Small intestine (tissue), 7 donors: ENCODE measurements at regions not wholly inside any gene's neighbourhood (a gene's known extent, or its start where the extent isn't known, plus 50 kb on each side); places are given as distances from the start of the nearest gene placed in this dataset.

ENCODE experiments used
- DNase-seq, 2 donors: peaks; one replicate each; pipeline versions ENCODE4 v3.0.0 to v3.0.0-alpha.2; 2013
- FAIRE-seq: peaks from 2 replicates; lab custom pipeline; 2012; peaks lifted over from hg19 to GRCh38; lab: Jason Lieb, UNC
- H3K27ac ChIP-seq, 3 donors: one replicate each; pipeline ENCODE4 v1.5.1; 2013; ENCODE audit warnings: low read length in 2 of 3, mild to moderate bottlenecking in 2 of 3, control low read depth in 1 of 3, inconsistent platforms in 1 of 3, low read depth in 1 of 3, moderate library complexity in 1 of 3
- H3K27me3 ChIP-seq, 3 donors: one replicate each; pipeline ENCODE4 v1.6.1; 2013; ENCODE audit warnings: low read length in 3 of 3, inconsistent platforms in 1 of 3; ENCODE audit not compliant: control insufficient read depth in 3 of 3, insufficient read depth in 3 of 3
- H3K36me3 ChIP-seq, 3 donors: one replicate each; pipeline ENCODE4 v1.6.1; 2013; ENCODE audit warnings: low read length in 3 of 3, inconsistent platforms in 1 of 3, low read depth in 1 of 3, mild to moderate bottlenecking in 1 of 3, moderate library complexity in 1 of 3; ENCODE audit not compliant: control insufficient read depth in 3 of 3, insufficient read depth in 2 of 3
- H3K4me1 ChIP-seq, 3 donors: one replicate each; pipeline ENCODE4 v1.6.1; 2013; ENCODE audit warnings: low read length in 2 of 3, inconsistent platforms in 1 of 3, low read depth in 1 of 3, mild to moderate bottlenecking in 1 of 3, moderate library complexity in 1 of 3; ENCODE audit not compliant: control insufficient read depth in 3 of 3, insufficient read depth in 2 of 3
- H3K4me3 ChIP-seq, 3 donors: one replicate each; pipeline ENCODE4 v1.5.1; 2013; ENCODE audit warnings: low read length in 3 of 3, control low read depth in 1 of 3, inconsistent platforms in 1 of 3, low read depth in 1 of 3, mild to moderate bottlenecking in 1 of 3, moderate library complexity in 1 of 3
- H3K9me3 ChIP-seq, 2 donors: one replicate each; pipeline ENCODE4 v1.6.1; 2013; ENCODE audit warnings: low read depth in 1 of 2, low read length in 1 of 2; ENCODE audit not compliant: control insufficient read depth in 2 of 2, insufficient read depth in 1 of 2
- WGBS, 3 donors: extraction: QIAGEN DNeasy Blood & Tissue Kit; methylation state at CpG; one replicate each; pipeline ENCODE4 v1.1.7; 2013; 5-methylcytosine and 5-hydroxymethylcytosine counted together
- donor health status: healthy with polysubstance abuse.
- donor health status: control.
- donor health status: control.
- donor health status: Bipolar disorder and iron deficiency.
- donor health status: healthy.

- no peak for FAIRE-seq
- H3K9me3 ChIP-seq, result peaks cover 0 to 4% of the 10 kb centered on the region in 2 donors
- H3K36me3 ChIP-seq, result no peaks in the 10 kb centered on the region
- no peaks in the 10 kb centered on the region for H3K27me3 ChIP-seq
- H3K4me3 ChIP-seq, result no peak overlapping the region
- no peaks in the 10 kb centered on the region for H3K4me1 ChIP-seq
- no peak for DNase-seq
- no peak overlapping the region for H3K27ac ChIP-seq
- 43 to 49% (median 48%) methylated on average over 2 of the region's 2 CpGs for WGBS, 3 donors
Observed at GRCh38 chrX:39504227-39504626, 593.5 kb downstream of the BCOR start.

DNA sequence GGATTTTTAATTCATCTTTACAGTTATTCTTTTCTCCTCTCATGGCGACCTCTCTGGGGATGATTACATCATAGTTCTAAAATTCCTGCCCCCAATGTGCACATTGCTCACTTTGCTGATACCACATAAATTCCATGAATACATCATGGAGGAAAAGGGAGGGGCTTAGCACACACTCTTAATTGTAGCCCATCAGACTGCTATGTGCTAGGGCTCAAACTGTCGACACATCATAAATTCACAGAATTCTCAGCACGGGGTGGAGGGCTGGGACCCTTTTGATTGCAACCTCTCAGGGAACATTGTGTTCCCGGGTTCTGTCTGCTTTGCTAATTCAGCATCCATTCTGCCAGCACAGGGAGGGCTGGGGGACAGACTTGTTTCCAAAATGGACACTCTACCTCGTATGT is 592.9 kb downstream of the BCOR start:
- Histone ChIP-seq H3K36me3 (no peaks in the 10 kb centered on the region), H3K4me1 (no peaks in the 10 kb centered on the region), H3K27ac (no peak overlapping the region), H3K4me3 (no peak overlapping the region), H3K9me3 (peaks cover 0 to 8% of the 10 kb centered on the region in 2 donors), H3K27me3 (no peaks in the 10 kb centered on the region)
- FAIRE-seq (no peak), DNase-seq (no peak)
- 58 to 63% (median 61%) methylated on average over 5 of the region's 5 CpGs for WGBS, 3 donors

GRCh38 chrX:39506131-39506530 is 591.6 kb downstream of the BCOR start:
- 81 to 95% (median 88%) methylated on average over 9 of the region's 9 CpGs for WGBS, 3 donors
- no peak for DNase-seq
- no peak for FAIRE-seq

GRCh38 chrX:39507034-39507433 is 590.7 kb downstream of the BCOR start:
- FAIRE-seq, result no peak
- DNase-seq, result no peak
- no peaks in the 10 kb centered on the region for H3K4me1 ChIP-seq
- H3K36me3 ChIP-seq, result no peaks in the 10 kb centered on the region
- H3K27ac ChIP-seq, result no peak overlapping the region
- H3K27me3 ChIP-seq, result no peaks in the 10 kb centered on the region
- H3K9me3 ChIP-seq, result peaks cover 0 to 8% of the 10 kb centered on the region in 2 donors
- 70 to 87% (median 80%) methylated on average over 7 to 8 of the region's 8 CpGs for WGBS, 3 donors
- no peak overlapping the region for H3K4me3 ChIP-seq

More at GRCh38 chrX:39506131-39506530, 591.6 kb downstream of the BCOR start:
- H3K9me3 ChIP-seq, result peaks cover 0 to 8% of the 10 kb centered on the region in 2 donors
- no peak overlapping the region for H3K4me3 ChIP-seq
- H3K27ac ChIP-seq, result no peak overlapping the region
- H3K4me1 ChIP-seq, result no peaks in the 10 kb centered on the region
- no peaks in the 10 kb centered on the region for H3K27me3 ChIP-seq
- no peaks in the 10 kb centered on the region for H3K36me3 ChIP-seq

DNA sequence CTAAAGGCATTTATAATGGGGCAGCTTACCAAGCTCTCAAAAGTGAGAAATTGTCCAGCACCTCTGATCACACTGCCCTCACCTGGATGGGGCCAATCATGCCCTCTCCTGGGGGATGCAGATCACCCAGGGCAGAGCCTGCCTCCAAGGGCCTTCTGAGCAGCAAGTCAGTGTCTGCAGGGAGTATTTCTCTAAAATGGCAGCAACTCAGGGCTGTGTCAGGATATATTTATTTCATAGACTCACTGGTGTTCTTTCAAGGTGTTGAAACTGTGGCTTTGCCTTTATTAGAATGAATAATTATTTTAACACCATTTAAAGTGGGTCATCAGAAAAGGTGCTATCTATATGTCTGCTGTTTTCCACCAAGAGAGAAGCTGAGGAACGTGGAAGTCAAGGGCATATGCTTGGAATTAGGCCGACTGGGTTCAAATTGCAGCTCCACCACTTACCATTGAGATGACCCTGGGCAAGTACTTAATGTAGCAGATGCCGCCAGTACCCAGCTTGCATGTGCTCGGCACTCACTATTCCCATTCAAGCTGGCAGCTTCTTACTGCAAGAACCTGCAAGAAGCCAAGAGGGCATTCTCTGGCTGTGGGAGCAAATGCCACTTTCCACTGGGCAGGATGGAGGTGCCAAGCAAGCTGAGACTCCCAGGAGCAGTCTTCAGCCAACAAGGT is 590.0 kb downstream of the BCOR start:
- H3K9me3 ChIP-seq, result peaks cover 0 to 8% of the 10 kb centered on the region in 2 donors
- H3K27me3 ChIP-seq, result no peaks in the 10 kb centered on the region
- DNase-seq, result no peak
- FAIRE-seq, result no peak
- H3K4me1 ChIP-seq, result no peaks in the 10 kb centered on the region
- no peak overlapping the region for H3K27ac ChIP-seq
- WGBS, 3 donors, result 85 to 91% (median 90%) methylated on average over 4 of the region's 4 CpGs
- no peaks in the 10 kb centered on the region for H3K36me3 ChIP-seq
- no peak overlapping the region for H3K4me3 ChIP-seq

DNA sequence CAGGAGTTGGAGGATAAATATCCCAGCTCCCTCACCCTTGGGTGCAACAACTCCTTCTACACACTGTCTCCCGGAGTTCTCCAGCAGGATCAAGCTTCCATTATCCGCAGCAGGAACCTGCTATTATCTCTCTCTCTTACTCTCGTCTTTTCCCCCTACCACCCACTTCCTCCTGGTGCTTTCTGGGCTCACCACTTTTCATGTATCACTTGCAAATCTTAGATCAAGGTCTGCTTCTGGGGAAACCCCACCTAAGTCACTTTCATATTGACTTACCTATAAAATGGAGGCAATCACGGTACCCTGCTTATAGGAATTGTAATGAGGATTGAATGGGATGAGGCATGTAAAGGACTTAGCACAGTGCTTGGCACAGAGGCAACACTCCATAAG is 589.5 kb downstream of the BCOR start:
- Histone ChIP-seq H3K4me1 (no peaks in the 10 kb centered on the region), H3K9me3 (peaks cover 0 to 8% of the 10 kb centered on the region in 2 donors), H3K27ac (no peak overlapping the region), H3K4me3 (no peak overlapping the region), H3K36me3 (no peaks in the 10 kb centered on the region), H3K27me3 (no peaks in the 10 kb centered on the region)
- DNase-seq, result no peak
- WGBS, 3 donors, result 72 to 85% (median 75%) methylated on average over 4 of the region's 4 CpGs
- FAIRE-seq, result no peak

DNA sequence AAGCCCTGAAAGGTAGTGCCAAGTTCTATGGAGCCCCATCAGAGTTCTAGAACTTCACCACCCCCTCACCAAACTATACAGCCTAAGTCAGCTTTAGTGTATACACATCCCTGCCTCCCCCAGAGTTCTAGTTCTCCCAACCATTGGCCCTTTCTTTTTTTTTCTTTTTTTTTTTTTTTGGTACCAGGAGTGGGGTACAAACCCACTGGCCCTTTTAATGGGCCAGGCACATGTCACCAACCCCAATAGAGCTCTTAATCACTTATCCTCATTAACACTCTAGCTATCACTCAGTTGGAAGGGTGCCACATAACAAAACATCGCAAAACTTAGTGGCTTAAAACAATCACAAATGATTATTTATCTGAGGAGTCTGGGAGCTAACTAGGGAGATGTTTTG is 588.6 kb downstream of the BCOR start:
- Histone ChIP-seq H3K27me3 (no peaks in the 10 kb centered on the region), H3K4me3 (no peak overlapping the region), H3K27ac (no peak overlapping the region), H3K9me3 (peaks cover 0 to 8% of the 10 kb centered on the region in 2 donors), H3K4me1 (no peaks in the 10 kb centered on the region), H3K36me3 (no peaks in the 10 kb centered on the region)
- FAIRE-seq (no peak), DNase-seq (no peak)
- WGBS, 3 donors, result 67 to 100% (median 85%) methylated on average over 1 of the region's 1 CpG

- Histone ChIP-seq H3K27ac (peak overlapping the region in 1 of 3 donors; percentile 14), H3K9me3 (peaks cover 0 to 8% of the 10 kb centered on the region in 2 donors), H3K4me3 (no peak overlapping the region), H3K4me1 (no peaks in the 10 kb centered on the region), H3K27me3 (peaks cover 0 to 5% (median 0%) of the 10 kb centered on the region in 3 donors), H3K36me3 (no peaks in the 10 kb centered on the region)
- DNase-seq, result no peak
- 67 to 73% (median 68%) methylated on average over 5 of the region's 5 CpGs for WGBS, 3 donors
- no peak for FAIRE-seq
Observed at GRCh38 chrX:39513836-39514235, 583.9 kb downstream of the BCOR start.

DNA sequence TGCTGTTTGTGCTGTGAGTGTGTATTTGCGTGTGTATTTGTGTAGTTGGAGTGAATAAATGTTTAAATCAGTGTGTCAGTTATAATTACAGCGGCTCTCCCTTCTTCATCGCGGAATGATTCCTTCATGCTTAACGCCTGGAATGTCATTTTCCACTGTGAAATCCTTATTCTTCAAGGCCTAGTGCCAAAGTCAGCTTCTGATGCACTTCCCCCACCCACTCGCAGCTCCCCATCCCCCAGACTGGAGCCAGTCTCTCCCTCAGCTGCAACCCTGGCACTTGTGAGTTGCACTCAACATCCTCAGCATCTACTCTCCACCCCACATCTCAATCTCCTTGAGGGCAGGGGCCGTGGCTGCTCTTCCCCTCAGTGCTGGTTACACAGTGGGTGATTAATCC is 583.0 kb downstream of the BCOR start:
- WGBS, 3 donors, result 67 to 83% (median 68%) methylated on average over 7 of the region's 7 CpGs
- Histone ChIP-seq H3K4me1 (no peaks in the 10 kb centered on the region), H3K4me3 (no peak overlapping the region), H3K27ac (no peak overlapping the region), H3K27me3 (peaks cover 0 to 6% (median 0%) of the 10 kb centered on the region in 3 donors), H3K36me3 (no peaks in the 10 kb centered on the region), H3K9me3 (no peaks in the 10 kb centered on the region)
- DNase-seq, result no peak
- FAIRE-seq, result no peak
